ENCODE measurements at regions not wholly inside any gene's neighbourhood (a gene's known extent, or its start where the extent isn't known, plus 50 kb on each side); places are given as distances from the start of the nearest gene placed in this dataset.
"Not testable (repeated sequence)": the region's sequence is repeated elsewhere in the genome, so short reads cannot be mapped to it uniquely, and the experiment has no call there.

- DNase-seq = no peak
Observed at GRCh38 chr1:233478611-233479010, 135.3 kb upstream of the KCNK1 start.

- DNase-seq = no peak
Observed at GRCh38 chr1:233479110-233479890, 134.6 kb upstream of the KCNK1 start.

- DNase-seq = no peak
Observed at GRCh38 chr1:233480198-233480597, 133.7 kb upstream of the KCNK1 start.

GRCh38 chr1:233482388-233482787 lies 131.5 kb upstream of the KCNK1 start:
- DNase-seq = no peak

GRCh38 chr1:233485385-233485784 lies 128.5 kb upstream of the KCNK1 start:
- no peak for DNase-seq

- DNase-seq = no peak
Observed at GRCh38 chr1:233485809-233486398, 128.0 kb upstream of the KCNK1 start.

GRCh38 chr1:233487408-233487807 lies 126.5 kb upstream of the KCNK1 start:
- DNase-seq = no peak

GRCh38 chr1:233489411-233489810 lies 124.5 kb upstream of the KCNK1 start:
- DNase-seq = no peak

GRCh38 chr1:233490488-233490887 lies 123.4 kb upstream of the KCNK1 start:
- no peak for DNase-seq

- no peak for DNase-seq
Observed at GRCh38 chr1:233491953-233492620, 121.8 kb upstream of the KCNK1 start.

GRCh38 chr1:233496993-233497392 lies 116.9 kb upstream of the KCNK1 start:
- no peak for DNase-seq

- no peak for DNase-seq
Observed at GRCh38 chr1:233497679-233498078, 116.2 kb upstream of the KCNK1 start.

- DNase-seq = no peak
Observed at GRCh38 chr1:233500106-233500505, 113.8 kb upstream of the KCNK1 start.

GRCh38 chr1:233503366-233503954 lies 110.4 kb upstream of the KCNK1 start:
- DNase-seq = no peak

- DNase-seq = no peak
Observed at GRCh38 chr1:233505130-233505529, 108.8 kb upstream of the KCNK1 start.

- DNase-seq = not testable (repeated sequence)
Observed at GRCh38 chr1:233505889-233506288, 108.0 kb upstream of the KCNK1 start.

- DNase-seq = no peak
Observed at GRCh38 chr1:233509526-233509925, 104.4 kb upstream of the KCNK1 start.

GRCh38 chr1:233512538-233512937 lies 101.4 kb upstream of the KCNK1 start:
- DNase-seq = no peak

GRCh38 chr1:233513431-233513830 lies 100.5 kb upstream of the KCNK1 start:
- no peak for DNase-seq

- DNase-seq = no peak
Observed at GRCh38 chr1:233514946-233515391, 98.9 kb upstream of the KCNK1 start.

- no peak for DNase-seq
Observed at GRCh38 chr1:233516732-233517131, 97.2 kb upstream of the KCNK1 start.

- DNase-seq = no peak
Observed at GRCh38 chr1:233518344-233518743, 95.6 kb upstream of the KCNK1 start.
